ENCODE measurements at regions not wholly inside any gene's neighbourhood (a gene's known extent, or its start where the extent isn't known, plus 50 kb on each side); places are given as distances from the start of the nearest gene placed in this dataset.

GRCh38 chr12:46504494-46504893 lies 131.9 kb upstream of the SLC38A2 start:
- H3K36me3 Mint-ChIP-seq: peaks cover 38% of the 10 kb centered on the region
- H3K27me3 Mint-ChIP-seq (ENCODE audit: low read depth): no peaks in the 10 kb centered on the region
- DNase-seq (ENCODE audit: low spot score in 2 of 2, unreplicated experiment in 2 of 2): no peak
- H3K27ac Mint-ChIP-seq: no peak overlapping the region
- no peaks in the 10 kb centered on the region for H3K4me1 Mint-ChIP-seq
- H3K4me3 Mint-ChIP-seq: no peak overlapping the region
- no peak for TF ChIP-seq CTCF (IDR thresholded peaks at IDR 0.05; ENCODE audit: unreplicated experiment)
- peaks cover 76% of the 10 kb centered on the region for H3K9me3 Mint-ChIP-seq

DNA sequence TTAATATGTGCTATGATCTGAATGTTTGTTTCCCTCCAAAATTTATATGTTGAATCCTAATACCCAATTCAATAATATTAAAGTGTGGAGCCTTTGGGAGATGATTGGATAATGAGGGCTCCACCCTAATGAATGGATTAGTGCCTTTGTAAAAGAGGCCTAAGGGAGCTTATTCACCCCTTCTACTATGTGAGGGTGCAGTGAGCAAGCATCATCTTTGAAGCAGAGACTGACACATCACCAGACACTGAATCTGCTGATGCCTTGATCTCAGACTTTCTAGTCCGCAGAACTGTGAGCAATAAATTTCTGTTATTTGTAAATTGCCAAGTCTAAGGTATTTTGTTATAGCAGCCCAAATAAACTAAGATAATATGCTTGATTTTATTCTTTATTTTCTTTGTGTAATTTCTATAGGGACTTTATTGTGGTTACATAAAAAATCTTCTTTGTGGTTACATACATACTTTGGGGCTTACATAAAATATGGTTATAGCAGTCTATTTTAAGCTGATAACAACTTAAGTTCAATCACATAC lies 131.1 kb upstream of the SLC38A2 start:
- no peak overlapping the region for H3K4me3 Mint-ChIP-seq
- peaks cover 76% of the 10 kb centered on the region for H3K9me3 Mint-ChIP-seq
- no peak overlapping the region for H3K27ac Mint-ChIP-seq
- no peaks in the 10 kb centered on the region for H3K27me3 Mint-ChIP-seq (ENCODE audit: low read depth)
- DNase-seq (ENCODE audit: low spot score in 2 of 2, unreplicated experiment in 2 of 2): no peak
- peaks cover 38% of the 10 kb centered on the region for H3K36me3 Mint-ChIP-seq
- no peaks in the 10 kb centered on the region for H3K4me1 Mint-ChIP-seq
- TF ChIP-seq CTCF (IDR thresholded peaks at IDR 0.05; ENCODE audit: unreplicated experiment): no peak

- peaks cover 53% of the 10 kb centered on the region for H3K9me3 Mint-ChIP-seq
Measured at GRCh38 chr12:46500673-46501072, 128.1 kb upstream of the SLC38A2 start.

GRCh38 chr12:46499901-46500300 lies 127.3 kb upstream of the SLC38A2 start:
- Mint-ChIP-seq H3K4me1 (peaks cover 1% of the 10 kb centered on the region), H3K27me3 (ENCODE audit: low read depth) (no peaks in the 10 kb centered on the region), H3K36me3 (peaks cover 23% of the 10 kb centered on the region), H3K9me3 (peaks cover 45% of the 10 kb centered on the region), H3K4me3 (no peak overlapping the region), H3K27ac (no peak overlapping the region)
- no peak for DNase-seq (ENCODE audit: low spot score in 2 of 2, unreplicated experiment in 2 of 2)
- no peak for TF ChIP-seq CTCF (IDR thresholded peaks at IDR 0.05; ENCODE audit: unreplicated experiment)

More at GRCh38 chr12:46500673-46501072, 128.1 kb upstream of the SLC38A2 start:
- no peak overlapping the region for H3K4me3 Mint-ChIP-seq
- H3K27ac Mint-ChIP-seq: no peak overlapping the region
- H3K4me1 Mint-ChIP-seq: no peaks in the 10 kb centered on the region
- no peak for TF ChIP-seq CTCF (IDR thresholded peaks at IDR 0.05; ENCODE audit: unreplicated experiment)
- no peak for DNase-seq (ENCODE audit: low spot score in 2 of 2, unreplicated experiment in 2 of 2)
- H3K27me3 Mint-ChIP-seq (ENCODE audit: low read depth): no peaks in the 10 kb centered on the region
- peaks cover 29% of the 10 kb centered on the region for H3K36me3 Mint-ChIP-seq

DNA sequence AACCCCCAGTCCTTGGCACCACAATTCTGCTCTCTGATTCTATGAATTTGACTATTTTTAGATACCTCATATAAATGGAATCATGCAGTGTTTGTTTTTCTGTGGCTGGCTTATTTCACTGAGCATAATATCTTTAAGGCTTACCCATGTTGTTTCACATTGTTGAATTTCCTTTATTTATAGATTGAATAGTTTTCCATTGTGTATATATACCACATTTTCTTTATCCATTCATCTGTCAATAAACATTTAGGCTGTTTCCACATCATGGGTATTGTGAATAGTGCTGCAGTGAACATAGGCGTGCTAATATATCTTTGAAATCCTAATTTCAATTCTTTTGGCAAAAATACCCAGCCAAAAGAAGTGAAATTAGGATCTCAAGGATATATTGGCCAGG lies 126.7 kb upstream of the SLC38A2 start:
- H3K4me1 Mint-ChIP-seq: peaks cover 8% of the 10 kb centered on the region
- TF ChIP-seq CTCF (IDR thresholded peaks at IDR 0.05; ENCODE audit: unreplicated experiment): no peak
- H3K9me3 Mint-ChIP-seq: peaks cover 40% of the 10 kb centered on the region
- H3K27me3 Mint-ChIP-seq (ENCODE audit: low read depth): no peaks in the 10 kb centered on the region
- no peak overlapping the region for H3K4me3 Mint-ChIP-seq
- H3K36me3 Mint-ChIP-seq: peaks cover 20% of the 10 kb centered on the region
- no peak for DNase-seq (ENCODE audit: low spot score in 2 of 2, unreplicated experiment in 2 of 2)
- no peak overlapping the region for H3K27ac Mint-ChIP-seq

- DNase-seq (ENCODE audit: low spot score in 2 of 2, unreplicated experiment in 2 of 2): no peak
- TF ChIP-seq CTCF (IDR thresholded peaks at IDR 0.05; ENCODE audit: unreplicated experiment): no peak
- Mint-ChIP-seq H3K36me3 (peaks cover 15% of the 10 kb centered on the region), H3K4me1 (peaks cover 21% of the 10 kb centered on the region), H3K27me3 (ENCODE audit: low read depth) (no peaks in the 10 kb centered on the region), H3K9me3 (peaks cover 29% of the 10 kb centered on the region), H3K27ac (no peak overlapping the region), H3K4me3 (no peak overlapping the region)
Measured at GRCh38 chr12:46497739-46498138, 125.2 kb upstream of the SLC38A2 start.
